ENCODE measurements at regions not wholly inside any gene's neighbourhood (a gene's known extent, or its start where the extent isn't known, plus 50 kb on each side); places are given as distances from the start of the nearest gene placed in this dataset.

GRCh38 chr11:95486466-95486865, 255.5 kb upstream of the SESN3 start:
- no peak for DNase-seq

DNA sequence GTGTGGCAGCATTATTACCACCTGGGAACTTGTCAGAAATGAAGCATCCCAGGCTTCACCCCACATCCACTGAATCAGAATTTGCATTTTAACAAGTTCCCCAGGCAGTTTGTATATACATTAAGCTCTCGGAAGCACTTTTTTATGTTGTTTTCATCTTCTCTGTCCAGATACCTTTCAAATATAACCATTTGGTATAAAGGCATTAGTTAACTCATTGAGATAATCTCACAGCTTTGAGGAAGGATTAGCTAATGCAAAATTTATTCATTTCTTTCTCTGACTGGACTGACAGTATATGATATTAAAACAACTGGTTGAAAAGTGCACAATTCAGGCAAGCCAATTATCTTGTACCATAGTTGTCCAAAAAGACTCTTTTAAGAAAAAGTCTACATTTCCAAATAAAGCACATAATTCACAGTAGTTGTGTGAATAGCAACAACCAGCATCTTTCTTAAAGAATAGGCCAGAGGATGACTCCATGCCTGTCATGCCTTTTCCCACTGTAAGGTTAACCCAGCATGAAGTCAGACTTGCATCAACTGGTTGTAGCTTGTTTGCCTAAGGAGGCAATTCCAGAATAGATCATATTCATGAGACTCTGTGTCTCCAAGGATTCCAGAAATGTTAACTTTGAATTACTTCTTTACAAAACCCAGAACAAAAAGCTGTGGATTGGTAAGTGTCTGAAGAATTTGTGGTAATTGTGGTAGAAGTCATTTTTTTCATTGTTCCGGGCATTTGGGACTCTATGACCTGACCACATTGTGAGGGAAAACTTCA, 254.3 kb upstream of the SESN3 start:
- DNase-seq = peak in 1 of 3 donors; percentile 72

- peak in 1 of 3 donors; percentile 12 for DNase-seq
Measured at GRCh38 chr11:95483339-95483738, 252.3 kb upstream of the SESN3 start.

DNA sequence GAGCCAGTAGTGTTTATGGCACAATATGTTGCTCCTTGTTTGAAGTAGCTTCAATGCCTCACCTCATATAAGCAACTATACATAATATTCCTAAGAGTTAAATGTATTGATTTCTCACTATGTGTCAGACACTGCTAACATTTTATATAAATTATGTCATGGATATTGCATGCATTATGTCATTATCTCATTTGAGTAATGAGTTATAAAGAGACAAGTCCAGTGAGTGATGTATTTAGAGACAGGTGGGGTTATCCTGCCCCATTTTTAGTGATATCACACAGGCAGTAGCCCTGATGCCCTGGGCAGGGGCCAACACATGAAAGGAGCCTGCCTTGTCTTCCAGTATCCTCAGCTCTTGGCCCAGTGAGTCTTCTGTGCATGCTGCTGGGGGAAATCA, 247.0 kb upstream of the SESN3 start:
- no peak for DNase-seq

DNA sequence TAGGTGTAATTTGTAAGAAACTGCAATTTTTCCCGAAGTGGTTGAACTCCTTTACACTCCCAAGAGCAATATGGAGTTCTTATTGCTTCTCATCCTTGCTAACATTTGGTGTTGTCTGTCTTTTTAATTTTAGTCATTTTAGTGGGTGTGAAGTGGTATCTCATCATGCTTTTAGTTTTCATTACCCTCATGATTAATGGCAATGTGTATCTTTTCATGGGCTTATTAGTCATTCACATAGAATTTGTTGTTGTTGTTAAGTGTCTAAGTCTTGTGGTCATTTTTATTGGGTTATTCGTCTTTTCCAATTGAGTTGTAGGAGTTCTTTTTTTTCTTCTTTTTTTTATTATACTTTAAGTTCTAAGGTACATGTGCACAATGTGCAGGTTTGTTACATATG, 238.3 kb upstream of the SESN3 start:
- DNase-seq = no peak

GRCh38 chr11:95466416-95466815, 235.4 kb upstream of the SESN3 start:
- no peak for DNase-seq

DNA sequence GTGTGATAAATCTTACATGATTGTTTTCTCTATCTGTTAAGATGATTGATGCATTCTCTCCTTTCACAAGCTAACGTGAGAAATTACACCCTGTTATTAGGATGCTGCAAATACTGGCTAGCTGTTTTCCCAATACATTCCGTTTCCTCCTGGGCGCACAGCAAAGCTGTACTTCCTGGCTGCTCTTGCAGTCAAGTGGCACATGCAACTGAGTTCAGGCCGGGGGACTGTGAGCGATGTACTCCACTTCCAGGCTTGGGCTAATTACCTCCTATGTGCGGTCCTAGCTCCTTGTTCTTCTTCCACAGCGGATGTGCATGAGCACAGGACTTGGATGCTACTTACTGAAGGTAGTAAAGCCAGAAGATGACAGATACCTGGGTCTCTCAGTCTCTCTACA, 234.9 kb upstream of the SESN3 start:
- no peak for DNase-seq

DNA sequence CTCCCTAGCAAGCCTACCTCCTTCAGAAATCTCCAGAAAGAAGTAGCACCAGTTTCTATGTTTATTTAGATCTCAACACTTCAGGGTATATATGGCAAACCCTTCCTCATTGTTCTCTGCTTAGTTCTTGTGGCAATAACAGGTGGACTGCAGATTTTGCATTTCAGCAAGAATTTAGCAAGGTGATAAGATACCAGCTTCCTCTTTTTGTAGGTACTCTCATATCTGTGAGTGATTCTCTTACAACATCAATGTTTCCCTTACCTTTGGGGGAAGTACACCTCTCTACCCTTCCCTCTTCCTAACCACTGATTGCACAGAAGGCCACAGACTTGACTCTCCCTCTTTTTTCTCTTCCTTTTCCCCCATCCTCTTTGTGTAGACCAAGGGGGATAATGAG, 230.9 kb upstream of the SESN3 start:
- DNase-seq = no peak

DNA sequence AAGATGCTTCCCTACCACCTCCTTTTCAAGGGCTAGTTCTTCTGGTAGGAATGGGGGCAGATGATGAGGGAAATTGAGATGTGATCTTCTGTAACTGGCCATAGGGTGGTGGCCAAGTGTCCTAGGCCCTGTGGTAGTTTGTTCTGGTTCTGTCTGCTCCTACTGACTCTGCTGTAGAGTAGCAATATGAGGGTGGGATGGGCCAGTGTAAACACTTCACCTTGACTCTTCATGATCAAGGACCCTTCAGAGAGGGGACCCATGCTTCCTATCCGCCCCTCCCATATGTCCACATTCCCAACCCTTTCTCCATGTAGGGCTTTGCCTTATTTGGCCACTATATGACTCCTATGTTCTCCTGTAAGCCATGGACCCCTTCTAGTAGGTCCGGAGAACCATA, 230.3 kb upstream of the SESN3 start:
- no peak for DNase-seq

DNA sequence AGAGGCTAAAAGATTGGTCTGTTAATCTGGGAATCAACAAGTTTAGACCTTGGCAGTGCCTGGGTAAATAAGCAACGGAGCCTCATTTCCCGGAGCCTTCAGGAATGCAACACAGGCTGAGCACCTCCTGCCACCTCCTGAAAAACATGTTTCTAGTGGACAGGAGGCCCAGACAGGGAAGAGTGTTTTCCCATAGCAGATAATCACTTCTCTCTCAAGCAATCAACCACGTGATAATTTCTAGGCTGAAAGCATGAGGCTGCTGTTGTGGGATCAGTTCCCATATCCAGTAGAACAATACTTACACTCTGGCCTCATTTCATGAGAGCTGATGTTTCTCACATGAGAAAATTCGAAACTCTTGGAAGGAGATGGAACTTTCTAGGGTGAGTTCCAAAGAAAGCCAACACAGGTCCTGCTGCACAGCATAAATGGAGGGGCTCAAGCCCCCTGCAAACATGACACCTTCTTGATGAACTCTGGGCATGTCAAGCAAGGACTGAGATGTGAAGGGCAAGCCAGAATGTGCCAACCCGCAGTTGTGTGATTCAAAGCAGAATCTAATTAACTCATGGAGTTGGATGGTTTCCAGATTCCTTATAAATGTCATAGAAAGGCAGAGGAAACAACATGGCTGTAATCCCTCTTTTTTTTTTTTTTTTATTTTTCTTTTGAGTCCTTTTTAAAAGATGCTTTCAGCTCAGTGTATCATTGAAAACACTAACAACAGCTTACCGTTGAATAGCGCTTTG, 228.5 kb upstream of the SESN3 start:
- DNase-seq = peak; percentile 74 to 93 (median 81)

DNA sequence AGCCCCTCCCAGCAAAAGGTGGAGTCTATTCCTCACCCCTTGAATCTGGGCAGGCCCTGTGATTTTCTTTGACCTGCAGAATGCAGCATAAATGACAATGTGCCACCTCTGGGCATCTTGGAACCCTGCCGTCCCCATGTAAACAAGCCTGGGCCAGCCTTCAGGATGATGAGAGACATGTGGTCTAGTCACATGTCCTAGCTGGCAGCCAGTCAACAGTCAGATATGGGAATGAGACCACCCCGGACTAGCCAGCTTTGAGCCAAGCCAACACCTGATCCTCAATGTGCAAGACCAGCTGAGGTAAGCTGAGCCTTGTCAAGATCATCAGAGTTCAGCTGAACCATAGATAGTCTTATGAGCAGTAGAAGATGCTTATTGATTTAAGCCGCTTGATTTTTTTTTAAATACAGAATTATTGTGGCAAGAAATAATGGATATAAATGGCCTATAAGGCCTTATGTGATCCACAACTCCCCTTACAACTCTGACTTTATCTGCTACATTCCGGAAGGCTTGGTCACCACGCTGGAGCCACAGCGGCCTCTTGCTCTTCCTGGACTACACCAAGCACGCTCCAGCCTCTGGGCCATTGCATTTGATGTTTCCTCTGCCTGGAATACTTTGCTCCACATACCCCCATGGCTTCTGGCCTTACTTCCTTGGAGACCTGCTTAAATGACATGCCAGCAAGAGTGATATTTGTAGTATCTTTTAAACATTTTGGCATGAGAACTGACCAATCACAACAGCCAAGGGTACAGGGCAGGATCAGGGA, 225.9 kb upstream of the SESN3 start:
- no peak for DNase-seq

DNA sequence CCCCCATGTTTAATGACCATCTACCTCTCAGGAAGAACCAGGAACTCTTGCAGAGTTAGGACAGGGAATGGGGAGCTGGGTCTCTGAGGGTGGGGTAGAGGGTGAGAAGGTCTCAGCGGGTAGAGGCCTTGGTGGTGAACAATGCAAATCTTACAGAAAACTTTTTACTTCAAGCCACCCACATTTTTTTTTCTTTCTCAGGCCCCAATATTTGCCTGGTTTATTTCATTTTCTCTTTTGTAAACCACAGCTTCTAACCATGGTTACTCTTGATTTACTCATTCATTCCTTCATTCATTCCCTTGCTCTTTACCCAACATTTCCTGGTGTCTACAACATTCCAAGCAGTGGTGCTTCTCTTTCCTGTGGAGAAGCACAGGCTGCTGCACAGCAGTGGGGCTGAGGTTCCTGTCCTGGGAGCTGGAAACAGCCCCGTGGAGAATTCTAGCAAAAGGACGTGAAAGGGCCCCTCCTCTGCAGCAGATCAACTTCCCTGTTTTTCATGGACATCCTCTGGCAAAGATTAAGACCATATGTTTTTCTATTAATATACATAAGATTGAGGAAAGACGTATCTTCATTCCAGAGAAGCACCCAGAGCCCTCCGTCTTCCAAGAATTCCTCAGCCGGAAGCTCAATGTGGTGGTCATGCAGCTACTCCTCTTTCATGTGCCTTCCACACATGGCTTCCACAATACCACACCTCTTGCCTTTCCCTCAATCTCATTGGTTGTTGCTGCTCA, 224.4 kb upstream of the SESN3 start:
- DNase-seq = peak in 2 of 3 donors; percentile 42 to 56

DNA sequence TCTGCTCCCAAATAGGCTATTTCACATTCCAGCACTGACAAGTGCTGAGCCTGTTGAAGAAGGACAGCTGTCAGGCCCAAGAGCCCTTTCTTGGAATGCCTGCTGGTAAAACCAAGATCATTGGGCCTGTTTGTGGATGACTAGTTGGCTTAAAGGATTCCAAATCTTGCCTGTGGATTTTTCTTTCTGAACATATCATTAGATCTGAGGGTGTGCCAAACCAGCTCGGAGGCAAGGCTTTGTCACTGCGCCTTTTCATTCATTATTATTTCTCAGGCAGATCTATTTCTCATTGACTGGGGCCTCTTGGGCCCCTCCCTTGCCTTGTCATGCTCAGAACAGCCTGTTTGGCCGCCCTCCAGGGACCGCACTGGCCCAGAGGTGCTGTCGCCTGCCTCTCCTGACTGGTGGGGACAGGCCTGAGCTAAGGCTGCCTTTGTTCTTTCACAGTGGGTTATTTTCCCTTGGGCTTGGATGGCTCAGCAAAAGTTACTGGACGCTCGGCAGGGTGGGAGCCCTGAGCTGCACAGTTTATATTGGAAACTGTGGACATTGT, 222.7 kb upstream of the SESN3 start:
- no peak for DNase-seq

DNA sequence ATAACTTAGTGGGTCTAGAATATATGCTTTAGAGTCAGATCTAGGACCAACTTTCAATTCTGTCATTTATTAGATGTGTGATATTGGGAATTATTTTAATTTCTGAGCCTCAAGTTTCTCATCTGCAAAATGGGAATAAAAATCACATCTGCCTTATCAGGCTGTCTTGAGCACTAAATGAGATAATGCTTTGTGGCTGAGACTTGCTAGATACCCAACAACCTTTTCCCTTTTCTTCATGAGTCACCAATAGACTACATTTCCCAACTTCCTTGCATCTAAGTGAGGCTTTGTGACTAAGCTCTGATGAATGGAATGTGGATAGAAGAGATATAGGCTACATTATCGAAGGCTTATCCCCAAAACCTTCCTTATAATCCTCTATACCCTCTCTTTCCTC, 220.7 kb upstream of the SESN3 start:
- peak in 1 of 3 donors; percentile 79 for DNase-seq

DNA sequence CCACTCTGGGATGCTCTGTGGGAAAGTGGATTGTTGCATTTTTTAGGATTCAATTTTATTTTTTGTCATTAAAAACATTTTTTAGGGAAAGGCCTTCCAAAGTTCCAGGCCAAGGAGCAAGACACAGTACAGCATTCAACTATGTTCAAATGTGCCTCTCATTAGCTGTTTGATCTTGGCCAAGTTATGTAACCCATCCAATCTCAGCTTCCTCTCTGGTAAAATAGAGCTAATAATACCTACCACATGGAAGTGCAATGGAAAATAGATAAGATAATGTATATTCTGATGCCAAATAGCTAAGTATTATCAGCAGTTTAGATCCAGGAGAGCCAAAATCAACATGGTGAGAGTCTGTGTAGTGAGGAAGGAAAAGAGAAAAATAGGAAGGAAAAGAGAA, 220.3 kb upstream of the SESN3 start:
- no peak for DNase-seq

GRCh38 chr11:95450547-95451123, 219.6 kb upstream of the SESN3 start:
- peak in 2 of 3 donors; percentile 45 to 66 for DNase-seq

- no peak for DNase-seq
Measured at GRCh38 chr11:95445746-95446333, 214.8 kb upstream of the SESN3 start.

- DNase-seq = no peak
Measured at GRCh38 chr11:95444309-95445241, 213.6 kb upstream of the SESN3 start.

DNA sequence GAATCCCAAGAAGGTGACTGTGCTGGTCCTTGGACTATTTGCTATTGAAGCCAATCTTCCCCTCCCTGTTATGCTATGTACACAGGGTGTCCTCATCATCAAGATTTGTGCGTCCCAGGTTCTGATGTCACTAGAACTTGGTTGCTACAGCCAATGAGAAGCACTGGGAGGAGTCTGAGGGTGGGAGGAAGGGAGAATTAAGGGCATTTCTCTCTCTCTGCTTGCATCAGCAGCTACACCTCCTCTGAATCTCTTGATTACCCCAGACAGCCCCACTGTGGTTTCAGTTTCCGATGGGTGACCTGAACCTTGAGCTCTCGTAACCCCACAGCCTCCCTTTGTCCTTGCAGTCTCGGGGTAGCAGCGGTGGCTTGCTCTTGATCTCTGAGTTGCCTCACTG, 212.4 kb upstream of the SESN3 start:
- no peak for DNase-seq

Data from muscle of back (tissue), 3 donors.